Pancreas (tissue), 10 donors: ENCODE measurements at regions not wholly inside any gene's neighbourhood (a gene's known extent, or its start where the extent isn't known, plus 50 kb on each side); places are given as distances from the start of the nearest gene placed in this dataset.

Experiments used
- ATAC-seq, 4 donors: fragments of 200-7000 bp; cut with Tn5 transposase; one replicate each; pipeline versions ENCODE4 v1.8.0 to v1.9.1; 2020; ENCODE audit warnings: mild to moderate bottlenecking in 4 of 4, moderate library complexity in 4 of 4
- DNase-seq, 6 donors: peaks; one replicate each; pipeline ENCODE4 v3.0.0-alpha.2; 2020
- FAIRE-seq: peaks from 2 replicates; lab custom pipeline; 2012; peaks lifted over from hg19 to GRCh38; lab: Jason Lieb, UNC
- H3K27ac ChIP-seq, 4 donors: fragments of 200-600 bp; sonication (generic); 1 replicate in 3 of 4; 2 replicates in 1 of 4; pipeline versions ENCODE4 v1.5.0 to v1.8.0; 2020
- H3K27me3 ChIP-seq, 4 donors: fragments of 200-600 bp; one replicate each; pipeline ENCODE4 v1.8.0; 2021
- H3K36me3 ChIP-seq, 3 donors: fragments of 200-600 bp; sonication (generic) in 1 of 3; one replicate each; pipeline versions ENCODE4 v1.5.0 to v1.8.0; 2020 to 2021
- H3K4me1 ChIP-seq, 3 donors: fragments of 200-600 bp; one replicate each; pipeline ENCODE4 v1.8.0; 2021
- H3K4me3 ChIP-seq, 4 donors: fragments of 200-600 bp; sonication (generic) in 2 of 4; one replicate each; pipeline versions ENCODE4 v1.5.0 to v1.8.0; 2020 to 2021
- H3K9me3 ChIP-seq, 4 donors: fragments of 200-600 bp; one replicate each; pipeline ENCODE4 v1.8.0; 2021
- WGBS, 2 donors: extraction: QIAGEN DNeasy Blood & Tissue Kit; methylation state at CpG; one replicate each; pipeline ENCODE4 v1.1.7; 2013; 5-methylcytosine and 5-hydroxymethylcytosine counted together
- intact Hi-C, 3 donors: fragments of 100-400 bp; cut with DNase I; formaldehyde crosslinking; loops; one replicate each; pipeline versions ENCODE4 v1.11.1 to v1.14.2; 2022
- TF ChIP-seq, protein P1 (sequence below), 4 donors: fragments of 200-600 bp; sonication (generic) in 3 of 4; IDR thresholded peaks; one replicate each; pipeline versions ENCODE4 v1.5.0 to v1.8.0; 2021; ENCODE audit warnings: antibody characterized with exemption in 4 of 4
- donor health status: healthy with polysubstance abuse.
- donor health status: DM: no; HTN: no; CAD: no; lungs with moderate emphysema.
- donor health status: DM: no; HTN: no; CAD: no.
- donor health status: control.
- donor health status: control.
- donor health status: Bipolar disorder and iron deficiency.
- donor health status: DM: yes; HTN: yes; CAD: no.
- donor health status: DM: no; HTN: no; CAD: no.
- donor health status: DM: no; HTN: no; CAD: no.
- donor health status: DM: yes; HTN: yes; CAD: no.

DNA sequence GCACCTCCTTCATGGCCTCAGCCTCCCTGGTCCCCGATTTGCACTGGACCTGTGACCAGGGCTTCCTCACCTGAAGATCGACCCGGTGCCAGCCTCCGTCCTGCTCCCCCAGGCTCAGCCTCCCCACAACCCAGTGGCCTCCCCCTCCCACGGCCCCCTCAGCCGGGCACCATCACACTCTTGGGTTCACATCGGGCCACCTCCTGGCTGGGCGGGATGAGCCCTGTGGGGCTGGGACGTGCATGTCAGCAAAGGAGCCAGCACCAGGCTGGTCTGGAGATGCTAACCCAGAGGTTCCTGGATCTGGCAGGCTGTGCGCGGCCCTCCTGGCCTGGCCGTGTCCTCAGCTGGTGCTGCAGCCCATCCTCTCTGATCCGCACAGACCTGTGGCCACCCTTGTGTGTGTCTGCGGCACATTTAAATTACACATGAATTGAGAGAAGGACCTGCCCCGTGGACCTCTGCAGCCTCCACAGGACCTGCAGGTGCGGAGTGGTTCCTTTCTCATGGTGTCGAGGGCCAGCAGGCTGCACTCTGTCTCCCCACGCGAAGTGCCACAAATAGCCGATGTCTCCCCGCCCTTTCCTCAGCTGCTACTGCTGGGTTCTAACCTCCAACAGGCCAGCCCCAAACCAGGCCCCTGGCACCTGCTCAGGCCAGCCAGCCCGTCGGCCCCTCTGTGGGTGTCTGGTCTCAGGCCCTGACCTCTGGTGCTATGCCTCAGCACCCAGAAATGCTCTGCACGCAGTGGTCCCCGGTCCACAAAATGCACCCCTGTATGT lies 237.5 kb downstream of the ERMARD start:
- ATAC-seq (no peak), FAIRE-seq (no peak), DNase-seq (peak in 1 of 6 donors; percentile 45)
- intact Hi-C loops = no loop called here
- H3K4me1 ChIP-seq = no peaks in the 10 kb centered on the region
- no peaks in the 10 kb centered on the region for H3K36me3 ChIP-seq
- WGBS, 2 donors = 89 to 92% methylated on average over 25 of the region's 25 CpGs
- no peak overlapping the region for H3K4me3 ChIP-seq
- TF ChIP-seq, protein P1, sequence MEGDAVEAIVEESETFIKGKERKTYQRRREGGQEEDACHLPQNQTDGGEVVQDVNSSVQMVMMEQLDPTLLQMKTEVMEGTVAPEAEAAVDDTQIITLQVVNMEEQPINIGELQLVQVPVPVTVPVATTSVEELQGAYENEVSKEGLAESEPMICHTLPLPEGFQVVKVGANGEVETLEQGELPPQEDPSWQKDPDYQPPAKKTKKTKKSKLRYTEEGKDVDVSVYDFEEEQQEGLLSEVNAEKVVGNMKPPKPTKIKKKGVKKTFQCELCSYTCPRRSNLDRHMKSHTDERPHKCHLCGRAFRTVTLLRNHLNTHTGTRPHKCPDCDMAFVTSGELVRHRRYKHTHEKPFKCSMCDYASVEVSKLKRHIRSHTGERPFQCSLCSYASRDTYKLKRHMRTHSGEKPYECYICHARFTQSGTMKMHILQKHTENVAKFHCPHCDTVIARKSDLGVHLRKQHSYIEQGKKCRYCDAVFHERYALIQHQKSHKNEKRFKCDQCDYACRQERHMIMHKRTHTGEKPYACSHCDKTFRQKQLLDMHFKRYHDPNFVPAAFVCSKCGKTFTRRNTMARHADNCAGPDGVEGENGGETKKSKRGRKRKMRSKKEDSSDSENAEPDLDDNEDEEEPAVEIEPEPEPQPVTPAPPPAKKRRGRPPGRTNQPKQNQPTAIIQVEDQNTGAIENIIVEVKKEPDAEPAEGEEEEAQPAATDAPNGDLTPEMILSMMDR (IDR thresholded peaks at IDR 0.05) = no peak
- no peak overlapping the region for H3K27ac ChIP-seq
- H3K27me3 ChIP-seq = no peaks in the 10 kb centered on the region
- no peaks in the 10 kb centered on the region for H3K9me3 ChIP-seq

DNA sequence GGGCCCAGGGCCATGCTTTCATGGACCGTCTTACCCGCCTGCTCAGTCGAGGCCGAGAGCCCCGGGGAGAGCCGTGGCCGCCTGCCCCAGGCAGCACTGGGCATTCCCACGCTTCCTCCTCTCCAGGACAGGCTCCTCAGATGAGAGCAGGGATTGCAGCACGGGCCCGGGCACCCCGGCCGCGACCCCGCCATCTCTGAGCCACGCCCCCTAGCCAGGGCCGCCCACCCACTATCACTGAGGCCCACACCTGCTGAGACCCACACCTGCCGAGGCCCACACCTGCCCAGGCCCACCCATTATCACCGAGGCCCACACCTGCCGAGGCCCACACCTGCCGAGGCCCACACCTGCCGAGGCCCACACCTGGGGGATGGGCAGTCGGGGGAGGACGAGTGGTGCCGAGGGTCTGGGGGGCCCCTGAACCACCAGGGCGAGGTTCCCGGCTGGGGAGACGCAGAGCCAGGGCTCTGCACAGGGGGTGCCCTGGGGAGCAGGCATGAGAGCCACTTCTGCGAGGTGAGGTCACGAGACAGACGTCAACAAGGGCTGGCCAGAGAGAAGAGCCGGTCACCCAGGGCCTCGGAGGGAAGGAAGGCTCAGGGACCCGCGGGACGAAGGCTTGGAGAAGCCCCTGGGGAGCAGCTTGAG lies 235.6 kb downstream of the ERMARD start:
- TF ChIP-seq, protein P1 (IDR thresholded peaks at IDR 0.05) = no peak
- H3K27me3 ChIP-seq = no peaks in the 10 kb centered on the region
- no peak for FAIRE-seq
- DNase-seq = peak in 1 of 6 donors; percentile 49
- no peak overlapping the region for H3K4me3 ChIP-seq
- no peaks in the 10 kb centered on the region for H3K36me3 ChIP-seq
- ATAC-seq = no peak
- intact Hi-C loops = no loop called here
- no peak overlapping the region for H3K27ac ChIP-seq
- H3K9me3 ChIP-seq = no peaks in the 10 kb centered on the region
- H3K4me1 ChIP-seq = no peaks in the 10 kb centered on the region
- WGBS, 2 donors = 80 to 85% methylated on average over 32 to 35 of the region's 35 CpGs

- Histone ChIP-seq H3K36me3 (no peaks in the 10 kb centered on the region), H3K4me1 (no peaks in the 10 kb centered on the region), H3K27ac (no peak overlapping the region), H3K4me3 (no peak overlapping the region), H3K27me3 (no peaks in the 10 kb centered on the region), H3K9me3 (no peaks in the 10 kb centered on the region)
- intact Hi-C loops = no loop called here
- FAIRE-seq (no peak), ATAC-seq (no peak), DNase-seq (no peak)
- 87 to 92% methylated on average over 30 of the region's 30 CpGs for WGBS, 2 donors
- TF ChIP-seq, protein P1 (IDR thresholded peaks at IDR 0.05) = no peak
These were observed 234.9 kb downstream of the ERMARD start for GRCh38 chr6:169986171-169986847.

DNA sequence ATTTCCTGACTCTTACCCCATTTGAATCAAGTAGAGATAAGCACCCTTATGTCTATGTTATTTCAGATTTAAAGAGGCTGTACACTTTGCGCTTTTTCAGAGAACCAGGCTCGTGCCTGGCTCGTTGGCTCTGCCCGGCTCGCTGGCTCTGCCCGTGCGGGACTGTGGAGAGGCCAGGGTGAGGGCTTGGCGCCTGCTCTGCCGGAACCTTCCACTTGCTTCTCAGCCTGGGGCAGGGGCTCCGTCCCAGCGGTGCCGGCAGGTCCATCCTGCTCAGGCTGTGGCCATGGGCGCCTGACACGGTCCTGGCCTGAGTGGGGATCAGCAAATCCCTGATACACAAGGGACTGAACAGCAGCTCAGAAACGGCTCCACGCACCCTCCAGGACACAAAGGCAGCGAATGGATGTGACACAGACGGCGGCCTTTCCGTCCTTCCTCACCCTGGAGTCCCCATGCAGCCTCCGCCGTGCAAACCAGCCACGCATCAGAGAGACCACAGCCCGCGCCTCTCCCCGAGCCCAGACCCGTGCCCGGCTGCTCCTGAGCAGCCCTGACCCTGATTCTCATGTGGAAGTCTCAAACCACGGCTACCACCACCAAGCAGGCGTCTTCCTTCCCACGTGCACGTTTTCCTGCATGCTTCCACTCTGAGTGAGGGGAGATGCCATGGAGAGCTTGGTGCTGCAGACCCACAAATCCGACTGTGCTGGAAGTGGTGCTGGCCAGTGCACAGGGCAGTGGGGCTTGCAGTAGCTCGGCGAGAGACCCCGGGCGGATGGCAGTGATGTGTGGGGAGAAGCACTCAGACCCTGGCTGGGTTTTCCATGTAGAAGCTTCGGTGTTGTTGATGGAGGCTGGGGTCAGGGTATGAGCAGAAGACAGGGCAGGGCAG lies 233.9 kb downstream of the ERMARD start:
- no peak overlapping the region for H3K27ac ChIP-seq
- no peak for ATAC-seq
- H3K36me3 ChIP-seq = no peaks in the 10 kb centered on the region
- H3K27me3 ChIP-seq = no peaks in the 10 kb centered on the region
- intact Hi-C loops = no loop called here
- no peaks in the 10 kb centered on the region for H3K4me1 ChIP-seq
- TF ChIP-seq, protein P1 (IDR thresholded peaks at IDR 0.05) = no peak
- WGBS, 2 donors = 83 to 86% methylated on average over 34 to 38 of the region's 38 CpGs
- H3K4me3 ChIP-seq = no peak overlapping the region
- no peak for FAIRE-seq
- no peaks in the 10 kb centered on the region for H3K9me3 ChIP-seq
- DNase-seq = peak in 1 of 6 donors; percentile 48
